NB4 (cell line): ENCODE measurements at regions not wholly inside any gene's neighbourhood (a gene's known extent, or its start where the extent isn't known, plus 50 kb on each side); places are given as distances from the start of the nearest gene placed in this dataset.

Source experiments
- POLR2A ChIP-seq: IDR thresholded peaks from 2 replicates; pipeline ENCODE4 v1.6.1; 2011; ENCODE audit warnings: mild to moderate bottlenecking; ENCODE audit not compliant: insufficient read length; ENCODE audit errors: extremely low read depth
- TF ChIP-seq, protein P1 (sequence below): IDR thresholded peaks from one replicate; pipeline ENCODE4 v1.5.1; 2012; ENCODE audit warnings: low read depth, low read length
- TF ChIP-seq, protein P2 (sequence below): IDR thresholded peaks from 2 replicates; pipeline ENCODE4 v1.6.1; 2011; ENCODE audit warnings: low read depth, low read length

DNA sequence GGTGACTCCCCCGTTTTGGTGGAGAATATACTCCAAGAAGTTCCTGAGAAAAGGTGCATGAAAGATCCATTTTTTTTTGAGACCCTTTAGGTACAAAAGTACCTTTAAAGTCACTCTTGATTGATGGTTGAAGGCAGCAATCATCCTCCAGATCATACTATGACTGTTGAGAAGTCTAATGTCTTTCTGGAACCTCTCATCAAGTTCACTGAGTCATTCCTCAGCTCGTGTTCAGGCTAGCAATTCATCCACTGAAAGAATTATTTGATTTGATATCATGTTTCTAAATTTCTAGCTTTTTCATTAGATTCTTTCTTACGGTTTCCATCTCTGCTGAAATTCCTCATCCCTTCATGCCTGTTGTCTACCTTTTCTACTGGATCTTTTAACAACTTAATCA is 65.1 kb upstream of the GJB6 start:
- TF ChIP-seq, protein P1, sequence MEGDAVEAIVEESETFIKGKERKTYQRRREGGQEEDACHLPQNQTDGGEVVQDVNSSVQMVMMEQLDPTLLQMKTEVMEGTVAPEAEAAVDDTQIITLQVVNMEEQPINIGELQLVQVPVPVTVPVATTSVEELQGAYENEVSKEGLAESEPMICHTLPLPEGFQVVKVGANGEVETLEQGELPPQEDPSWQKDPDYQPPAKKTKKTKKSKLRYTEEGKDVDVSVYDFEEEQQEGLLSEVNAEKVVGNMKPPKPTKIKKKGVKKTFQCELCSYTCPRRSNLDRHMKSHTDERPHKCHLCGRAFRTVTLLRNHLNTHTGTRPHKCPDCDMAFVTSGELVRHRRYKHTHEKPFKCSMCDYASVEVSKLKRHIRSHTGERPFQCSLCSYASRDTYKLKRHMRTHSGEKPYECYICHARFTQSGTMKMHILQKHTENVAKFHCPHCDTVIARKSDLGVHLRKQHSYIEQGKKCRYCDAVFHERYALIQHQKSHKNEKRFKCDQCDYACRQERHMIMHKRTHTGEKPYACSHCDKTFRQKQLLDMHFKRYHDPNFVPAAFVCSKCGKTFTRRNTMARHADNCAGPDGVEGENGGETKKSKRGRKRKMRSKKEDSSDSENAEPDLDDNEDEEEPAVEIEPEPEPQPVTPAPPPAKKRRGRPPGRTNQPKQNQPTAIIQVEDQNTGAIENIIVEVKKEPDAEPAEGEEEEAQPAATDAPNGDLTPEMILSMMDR, result no peak
- TF ChIP-seq POLR2A, result no peak
- TF ChIP-seq, protein P2, sequence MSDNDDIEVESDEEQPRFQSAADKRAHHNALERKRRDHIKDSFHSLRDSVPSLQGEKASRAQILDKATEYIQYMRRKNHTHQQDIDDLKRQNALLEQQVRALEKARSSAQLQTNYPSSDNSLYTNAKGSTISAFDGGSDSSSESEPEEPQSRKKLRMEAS, result no peak
